ENCODE measurements at regions not wholly inside any gene's neighbourhood (a gene's known extent, or its start where the extent isn't known, plus 50 kb on each side); places are given as distances from the start of the nearest gene placed in this dataset.

DNA sequence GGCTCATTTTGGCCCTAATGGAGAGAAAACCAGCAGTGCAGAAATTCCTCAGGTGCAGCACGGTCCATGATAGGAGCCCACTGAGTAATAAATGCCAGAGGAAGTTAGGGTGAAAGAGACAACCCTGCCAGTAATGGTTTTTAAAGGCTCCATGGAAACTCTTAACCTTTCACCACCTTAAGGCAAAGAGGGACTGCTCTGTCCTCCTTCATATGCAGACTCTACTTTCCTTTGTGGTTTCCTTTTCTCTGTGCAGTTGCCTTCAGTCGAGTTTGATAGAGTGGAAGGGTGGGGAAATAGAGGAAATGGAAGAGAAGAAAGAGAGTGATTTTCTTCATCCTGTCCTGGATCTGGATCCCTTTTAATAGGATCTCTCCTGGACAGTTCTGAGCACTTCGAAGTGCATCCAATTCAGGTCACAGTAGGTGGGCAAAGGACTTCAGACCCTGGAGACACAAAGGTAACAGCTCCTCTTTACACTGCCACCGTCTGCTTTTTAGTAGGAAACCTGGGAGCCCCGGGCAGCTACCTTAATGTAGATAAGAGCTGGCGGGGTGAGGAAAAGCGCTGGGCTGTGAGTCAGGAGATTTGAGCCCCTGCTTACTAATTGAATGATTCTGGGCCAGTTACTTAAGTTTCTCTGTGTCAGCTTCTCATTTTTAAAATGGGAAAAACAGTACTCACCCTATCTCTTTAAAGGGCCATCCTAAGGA is 294.8 kb downstream of the KCNRG start:
- CTCF ChIA-PET: interaction anchor here (0.7 kb wide), 1 partner anchor 446 kb away, joined by 3 read pairs; no protein-coding TSS in a partner anchor
- Histone ChIP-seq H3K79me2 (ENCODE audit: low read depth) (no peaks in the 10 kb centered on the region), H3K4me3 (no peak overlapping the region), H3K27me3 (ENCODE audit: insufficient read depth, low read depth) (no peaks in the 10 kb centered on the region), H3K27ac (no peak overlapping the region), H3K9me2 (ENCODE audit: insufficient read depth) (no peaks in the 10 kb centered on the region; the same call in 1 of the 2 replicates), H2AFZ (no peak overlapping the region), H4K20me1 (ENCODE audit: insufficient read depth) (no peaks in the 10 kb centered on the region), H3K9me3 (ENCODE audit: insufficient read depth, low read depth) (peaks cover 6% of the 10 kb centered on the region; the same call in 1 of the 2 replicates), H3K4me2 (no peak overlapping the region), H3F3A (ENCODE audit: insufficient read depth, low read depth) (no peaks in the 10 kb centered on the region), H3K36me3 (ENCODE audit: low read depth) (no peaks in the 10 kb centered on the region), H3K4me1 (replicated peaks; ENCODE audit: insufficient read depth) (no peaks in the 10 kb centered on the region)
- POLR2A ChIA-PET (ENCODE audit: unreplicated experiment): no interaction called here
- TF ChIP-seq, protein P1, sequence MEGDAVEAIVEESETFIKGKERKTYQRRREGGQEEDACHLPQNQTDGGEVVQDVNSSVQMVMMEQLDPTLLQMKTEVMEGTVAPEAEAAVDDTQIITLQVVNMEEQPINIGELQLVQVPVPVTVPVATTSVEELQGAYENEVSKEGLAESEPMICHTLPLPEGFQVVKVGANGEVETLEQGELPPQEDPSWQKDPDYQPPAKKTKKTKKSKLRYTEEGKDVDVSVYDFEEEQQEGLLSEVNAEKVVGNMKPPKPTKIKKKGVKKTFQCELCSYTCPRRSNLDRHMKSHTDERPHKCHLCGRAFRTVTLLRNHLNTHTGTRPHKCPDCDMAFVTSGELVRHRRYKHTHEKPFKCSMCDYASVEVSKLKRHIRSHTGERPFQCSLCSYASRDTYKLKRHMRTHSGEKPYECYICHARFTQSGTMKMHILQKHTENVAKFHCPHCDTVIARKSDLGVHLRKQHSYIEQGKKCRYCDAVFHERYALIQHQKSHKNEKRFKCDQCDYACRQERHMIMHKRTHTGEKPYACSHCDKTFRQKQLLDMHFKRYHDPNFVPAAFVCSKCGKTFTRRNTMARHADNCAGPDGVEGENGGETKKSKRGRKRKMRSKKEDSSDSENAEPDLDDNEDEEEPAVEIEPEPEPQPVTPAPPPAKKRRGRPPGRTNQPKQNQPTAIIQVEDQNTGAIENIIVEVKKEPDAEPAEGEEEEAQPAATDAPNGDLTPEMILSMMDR (conservative IDR thresholded peaks at IDR 0.05): no peak
- TF ChIP-seq EZH2 (IDR thresholded peaks at IDR 0.05; ENCODE audit: low read depth): no peak
- BruUV-seq (replicated peaks): no TSS peak
- intact Hi-C loops (cut with micrococcal nuclease; ENCODE audit: unreplicated experiment): no loop called here
- no peak for DNase-seq

DNA sequence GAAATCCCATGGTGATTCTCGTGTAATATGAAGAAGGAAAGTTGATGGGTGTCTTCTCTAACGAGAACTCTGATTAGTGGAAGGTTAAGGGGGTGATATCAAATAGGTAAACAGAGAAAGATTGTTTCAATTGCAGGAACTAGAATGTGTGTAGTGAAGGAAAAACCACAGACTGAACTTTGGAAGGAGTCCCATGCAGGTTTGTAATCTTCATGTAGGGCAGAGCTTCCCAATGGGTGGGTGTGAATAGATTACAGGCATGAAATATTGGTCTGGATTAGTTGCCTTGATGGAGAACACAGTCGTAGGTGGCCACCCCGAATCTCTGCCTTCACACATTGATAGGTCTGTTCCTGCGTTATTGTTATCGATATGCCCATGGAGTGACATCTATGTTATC is 295.5 kb downstream of the KCNRG start:
- intact Hi-C loops (cut with micrococcal nuclease; ENCODE audit: unreplicated experiment): no loop called here
- ChIA-PET POLR2A (ENCODE audit: unreplicated experiment) (no interaction called here), CTCF (no interaction called here)
- H3K27me3 ChIP-seq (ENCODE audit: insufficient read depth, low read depth): no peaks in the 10 kb centered on the region
- no peak overlapping the region for H3K4me3 ChIP-seq
- no peak overlapping the region for H3K27ac ChIP-seq
- no peaks in the 10 kb centered on the region for H4K20me1 ChIP-seq (ENCODE audit: insufficient read depth)
- DNase-seq: no peak
- no peak for TF ChIP-seq EZH2 (IDR thresholded peaks at IDR 0.05; ENCODE audit: low read depth)
- TF ChIP-seq, protein P1 (conservative IDR thresholded peaks at IDR 0.05): no peak
- H3K4me2 ChIP-seq: no peak overlapping the region
- H3K36me3 ChIP-seq (ENCODE audit: low read depth): no peaks in the 10 kb centered on the region
- H3K4me1 ChIP-seq (replicated peaks; ENCODE audit: insufficient read depth): no peaks in the 10 kb centered on the region
- no peak overlapping the region for H2AFZ ChIP-seq
- no peaks in the 10 kb centered on the region; the same call in 1 of the 2 replicates for H3K9me2 ChIP-seq (ENCODE audit: insufficient read depth)
- H3K9me3 ChIP-seq (ENCODE audit: insufficient read depth, low read depth): peaks cover 6% of the 10 kb centered on the region; the same call in 1 of the 2 replicates
- no peaks in the 10 kb centered on the region for H3K79me2 ChIP-seq (ENCODE audit: low read depth)
- no TSS peak for BruUV-seq (replicated peaks)
- H3F3A ChIP-seq (ENCODE audit: insufficient read depth, low read depth): no peaks in the 10 kb centered on the region

DNA sequence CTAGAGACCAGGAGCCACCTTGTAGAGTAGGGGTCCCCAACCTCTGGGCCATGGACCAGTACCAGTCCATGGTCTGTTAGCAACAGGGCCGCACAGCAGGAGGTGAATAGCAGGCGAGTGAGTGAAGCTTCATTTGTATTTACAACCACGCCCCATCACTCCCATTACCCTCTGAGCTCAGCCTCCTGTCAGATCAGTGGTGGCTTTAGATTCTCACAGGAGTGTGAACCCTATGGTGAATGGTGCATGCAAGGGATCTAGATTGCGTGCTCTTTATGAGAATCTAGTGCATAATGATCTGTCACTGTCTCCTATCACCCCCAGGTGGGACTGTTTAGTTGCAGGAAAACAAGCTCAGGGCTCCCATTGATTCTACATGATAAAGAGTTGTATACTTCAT is 303.6 kb downstream of the KCNRG start:
- Histone ChIP-seq H3K27ac (no peak overlapping the region), H3K9me2 (ENCODE audit: insufficient read depth) (no peaks in the 10 kb centered on the region), H3F3A (ENCODE audit: insufficient read depth, low read depth) (peaks cover 23% of the 10 kb centered on the region), H3K27me3 (ENCODE audit: insufficient read depth, low read depth) (no peaks in the 10 kb centered on the region), H3K4me3 (no peak overlapping the region), H3K4me2 (no peak overlapping the region), H3K36me3 (ENCODE audit: low read depth) (no peaks in the 10 kb centered on the region), H2AFZ (no peak overlapping the region), H3K4me1 (replicated peaks; ENCODE audit: insufficient read depth) (peaks cover 38% of the 10 kb centered on the region), H3K9me3 (ENCODE audit: insufficient read depth, low read depth) (peaks cover 17% of the 10 kb centered on the region), H3K79me2 (ENCODE audit: low read depth) (no peaks in the 10 kb centered on the region), H4K20me1 (ENCODE audit: insufficient read depth) (no peaks in the 10 kb centered on the region)
- BruUV-seq (replicated peaks): no TSS peak
- TF ChIP-seq EZH2 (IDR thresholded peaks at IDR 0.05; ENCODE audit: low read depth): no peak
- TF ChIP-seq, protein P1 (conservative IDR thresholded peaks at IDR 0.05): no peak
- POLR2A ChIA-PET (ENCODE audit: unreplicated experiment): no interaction called here
- no peak for DNase-seq
- CTCF ChIA-PET: interaction anchor here (1.2 kb wide), 1 partner anchor 96 kb away, joined by 4 read pairs; no protein-coding TSS in a partner anchor
- intact Hi-C loops (cut with micrococcal nuclease; ENCODE audit: unreplicated experiment): loop anchor here (2.0 kb wide), 1 partner anchor 48 kb away; no protein-coding TSS in a partner anchor

Measured in PC-9 (cell line).